ENCODE measurements at regions not wholly inside any gene's neighbourhood (a gene's known extent, or its start where the extent isn't known, plus 50 kb on each side); places are given as distances from the start of the nearest gene placed in this dataset.
"Not testable (repeated sequence)": the region's sequence is repeated elsewhere in the genome, so short reads cannot be mapped to it uniquely, and the experiment has no call there.

DNA sequence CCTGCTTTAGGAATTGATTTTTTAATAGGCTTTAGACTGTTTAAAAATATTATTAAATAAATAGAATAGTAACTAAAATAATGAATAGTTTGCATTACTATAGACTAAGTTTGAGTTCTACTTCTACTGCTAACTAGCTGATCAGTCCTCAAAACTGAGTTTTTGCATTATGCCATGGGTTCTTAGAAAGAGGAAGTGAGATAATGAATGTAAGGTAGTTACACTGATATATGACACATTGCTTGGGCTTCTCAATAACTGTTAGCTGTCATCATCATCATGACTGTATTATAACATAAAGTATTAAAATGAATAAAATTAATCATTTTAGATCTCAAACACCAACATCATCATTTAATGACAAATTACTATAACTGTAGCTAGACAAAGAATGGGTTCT, 949.7 kb downstream of the TRHDE start:
- no peak for DNase-seq

DNA sequence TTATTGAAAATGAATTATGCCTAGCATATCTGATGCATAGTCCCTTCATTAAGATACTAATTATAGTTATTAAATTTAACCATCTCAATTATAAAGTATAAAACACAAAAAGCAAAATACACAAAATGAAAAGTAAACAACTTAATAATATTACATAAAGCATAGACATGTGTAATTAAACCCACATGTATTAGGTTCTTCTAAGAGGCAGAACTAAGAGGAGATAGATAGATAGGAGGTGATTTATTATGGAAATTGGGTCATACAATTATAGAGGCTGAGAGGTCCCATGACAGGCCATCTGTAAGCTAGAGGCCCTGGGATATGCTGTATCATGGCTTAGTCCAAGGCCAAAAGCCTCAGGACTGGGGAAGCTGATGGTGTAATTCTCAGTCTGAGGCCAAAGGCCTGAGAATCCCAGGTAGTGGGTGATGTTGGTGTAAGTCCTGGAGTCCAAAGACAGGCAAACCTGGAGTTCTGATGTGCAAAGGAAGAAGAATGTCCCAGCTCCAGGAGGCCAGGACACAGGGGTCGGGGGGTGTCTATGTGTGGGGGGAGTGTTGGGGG, 953.3 kb downstream of the TRHDE start:
- DNase-seq: no peak

DNA sequence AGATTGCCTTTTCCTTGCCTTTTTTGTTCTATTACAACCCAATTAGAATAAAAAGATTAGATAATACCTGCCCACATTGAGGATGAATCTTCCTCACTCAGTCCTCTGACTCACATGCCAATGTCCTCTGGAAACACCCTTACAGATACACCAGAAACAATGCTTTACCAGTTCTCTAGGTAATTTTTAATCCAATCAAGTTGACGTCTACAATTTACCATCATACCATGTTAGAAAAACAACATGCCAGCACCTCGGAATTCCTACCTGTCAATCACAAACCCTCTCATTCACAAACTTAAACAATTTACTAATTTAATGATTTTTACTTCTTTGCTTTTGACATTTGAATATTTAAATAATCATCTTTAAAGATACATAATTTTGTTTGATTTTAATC, 953.8 kb downstream of the TRHDE start:
- no peak for DNase-seq

DNA sequence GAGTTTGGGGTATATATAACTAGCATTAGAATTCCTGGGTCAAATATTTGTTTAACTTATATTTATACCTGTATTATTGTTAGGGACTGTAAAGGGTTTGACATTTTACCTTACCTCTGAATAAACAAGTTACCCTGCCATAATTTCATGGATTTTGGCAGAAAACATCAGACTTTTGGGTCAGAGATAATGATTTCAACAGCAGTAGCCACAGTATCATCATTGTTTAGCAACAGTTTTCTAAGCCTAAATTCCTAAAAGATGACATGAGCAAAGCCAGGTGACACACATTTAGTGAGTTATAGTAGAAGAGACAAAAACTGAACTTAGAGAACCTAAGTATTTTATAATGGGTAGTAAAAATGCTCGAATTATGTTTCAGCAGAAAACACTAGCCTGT, 954.4 kb downstream of the TRHDE start:
- DNase-seq: no peak

DNA sequence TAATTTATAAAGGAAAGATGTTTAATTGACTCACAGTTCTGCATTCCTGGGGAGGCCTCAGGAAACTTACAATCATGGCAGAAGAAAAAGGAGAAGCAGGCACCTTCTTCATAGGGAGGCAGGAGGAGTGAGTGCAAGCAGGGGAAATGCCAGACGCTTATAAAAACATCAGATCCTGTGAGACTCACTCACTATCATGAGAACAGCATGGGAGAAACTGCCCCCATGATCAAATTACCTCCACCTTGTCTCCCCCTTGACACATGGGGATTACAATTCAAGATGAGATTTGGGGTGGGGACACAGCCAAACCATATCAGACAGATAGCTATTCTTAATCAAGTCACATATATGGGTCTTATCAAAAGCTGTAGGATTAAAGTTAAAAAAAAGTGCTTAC, 956.7 kb downstream of the TRHDE start:
- not testable (repeated sequence) for DNase-seq

DNA sequence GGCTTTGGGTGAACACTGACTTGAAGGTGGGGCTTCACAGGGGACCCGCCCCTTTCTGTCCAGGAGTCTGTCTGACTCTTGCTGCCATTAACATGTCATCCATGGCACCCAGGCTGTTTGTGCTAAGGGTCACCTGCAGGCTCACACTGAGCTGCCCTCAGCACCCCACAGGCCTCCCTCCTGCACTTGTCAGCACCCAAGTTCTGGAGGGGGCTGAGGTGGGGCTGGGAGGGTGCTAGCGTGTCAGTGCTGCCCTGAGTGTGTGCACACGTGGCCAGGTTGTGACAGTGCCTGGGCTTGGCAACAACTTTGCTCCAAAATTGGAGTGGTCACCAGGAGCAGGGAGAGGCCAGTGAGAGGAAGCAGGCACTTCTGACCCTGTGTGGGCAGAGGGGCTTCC, 963.2 kb downstream of the TRHDE start:
- no peak for DNase-seq

DNA sequence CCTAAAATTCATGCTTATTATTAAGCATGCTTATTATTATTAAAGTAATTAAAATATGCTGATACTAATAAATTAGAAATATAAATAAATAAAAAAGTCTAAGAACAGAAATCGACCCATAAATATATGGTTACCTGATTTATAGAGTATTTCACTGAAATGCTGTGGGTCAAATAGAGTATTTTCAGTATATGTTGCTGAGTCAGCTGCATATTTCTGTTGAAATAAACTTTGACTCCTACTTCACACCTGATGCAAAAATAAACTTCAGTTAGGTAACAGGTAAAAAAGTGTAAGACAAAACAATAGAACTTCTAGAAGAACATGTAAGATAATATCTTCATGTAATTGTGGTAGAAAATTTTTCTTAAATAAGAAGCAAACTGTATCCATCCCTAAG, 967.9 kb downstream of the TRHDE start:
- no peak for DNase-seq

DNA sequence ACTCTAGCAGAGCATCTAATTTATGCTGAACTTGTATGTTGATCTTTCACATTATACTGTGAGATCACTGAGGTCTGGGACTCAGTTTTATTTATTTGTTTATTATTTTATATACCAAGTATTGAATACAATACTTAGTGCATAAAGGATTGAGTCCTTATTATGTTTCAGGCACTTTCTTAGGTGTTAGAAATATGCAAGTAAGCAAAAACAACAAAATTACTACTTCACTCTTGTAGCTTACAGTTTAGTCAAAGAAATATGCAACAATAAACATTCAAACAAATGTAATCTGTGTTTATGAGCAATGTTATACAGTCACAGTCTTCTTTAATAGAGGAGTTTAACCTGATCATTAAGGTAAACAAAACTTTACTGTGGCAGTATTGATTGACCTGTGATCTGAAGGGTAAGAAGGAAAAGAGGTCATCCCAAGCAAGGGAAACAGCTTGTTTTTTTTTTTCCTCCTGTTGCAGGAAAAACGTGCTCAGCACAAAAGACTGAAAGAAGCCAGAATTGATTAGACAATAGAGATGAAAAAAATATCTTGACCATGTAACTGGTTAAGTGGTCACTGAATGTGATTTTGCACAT, 990.7 kb downstream of the TRHDE start:
- DNase-seq: no peak

DNA sequence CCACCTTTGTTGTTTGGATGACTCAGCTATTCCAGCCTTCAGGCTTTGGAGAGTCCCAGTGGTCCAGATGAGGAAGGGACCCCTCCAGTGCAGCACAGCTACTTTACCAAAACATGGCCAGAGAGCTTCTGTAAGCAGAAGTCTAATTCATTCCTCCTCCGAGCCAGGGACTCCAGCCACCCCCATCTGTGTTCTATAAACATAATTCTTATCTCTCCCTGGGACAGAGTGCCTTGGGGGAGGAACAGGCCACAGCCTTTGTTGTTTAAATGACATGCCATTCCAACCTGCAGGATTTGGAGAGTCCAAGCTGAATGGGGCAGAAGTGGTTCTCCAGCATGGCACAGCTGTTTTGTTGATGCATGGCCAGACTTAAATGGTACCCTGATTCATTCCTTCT, 994.0 kb downstream of the TRHDE start:
- DNase-seq: no peak

DNA sequence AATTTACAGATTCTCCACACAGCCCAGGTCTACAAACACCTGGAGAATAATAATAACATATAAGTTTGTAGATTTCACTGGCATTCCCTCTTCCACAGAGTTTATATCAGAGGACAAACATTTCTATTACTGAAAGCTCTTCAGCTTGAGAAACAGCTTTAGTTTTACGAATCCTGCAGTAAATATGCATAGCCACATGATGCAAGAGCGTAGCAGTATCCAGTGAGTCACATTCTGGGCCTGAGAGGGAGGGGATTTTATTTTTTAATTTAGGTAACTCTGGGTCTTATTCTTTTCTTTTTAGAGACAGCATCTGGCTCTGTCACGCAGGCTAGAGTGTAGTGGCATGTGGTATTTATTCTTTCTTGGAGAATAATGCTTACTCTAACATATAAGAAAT, 1002.8 kb downstream of the TRHDE start:
- DNase-seq: no peak

DNA sequence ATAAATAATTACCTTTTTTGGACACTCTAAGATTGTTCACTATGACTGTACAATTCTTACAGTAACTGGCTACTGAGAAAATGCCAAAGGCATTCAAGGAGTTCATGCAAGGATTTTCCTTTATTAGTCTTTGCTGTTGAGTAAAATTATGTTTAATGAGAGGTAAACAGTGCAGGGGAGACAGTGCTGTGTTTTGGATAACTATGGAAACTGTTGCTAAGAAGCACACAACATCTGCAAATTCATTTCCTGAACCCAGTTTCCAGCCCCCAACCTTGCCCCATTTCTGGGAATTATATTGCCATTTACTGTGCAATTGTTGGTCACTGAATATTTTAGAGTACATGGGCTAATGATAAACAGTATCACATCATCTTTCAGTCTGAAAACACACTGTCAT, 1005.8 kb downstream of the TRHDE start:
- DNase-seq: no peak

DNA sequence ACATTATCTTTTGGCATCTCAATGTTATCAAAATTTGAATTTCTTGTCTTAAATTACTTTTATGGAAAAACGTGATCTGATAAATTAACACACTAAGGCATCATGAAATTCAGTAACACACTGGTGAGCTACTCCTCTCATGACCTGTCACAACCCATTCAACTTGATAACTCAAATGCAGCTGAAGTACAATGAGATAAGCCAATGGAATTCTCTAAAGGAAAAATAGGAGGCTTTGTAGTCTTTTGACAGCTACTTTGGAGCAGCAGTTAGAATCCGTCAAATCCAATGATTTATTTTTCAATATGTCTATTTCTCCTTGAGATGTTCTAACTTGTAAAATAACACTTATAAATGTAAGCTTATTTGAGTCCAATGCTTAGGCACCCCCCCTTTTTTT, 1029.4 kb downstream of the TRHDE start:
- no peak for DNase-seq

DNA sequence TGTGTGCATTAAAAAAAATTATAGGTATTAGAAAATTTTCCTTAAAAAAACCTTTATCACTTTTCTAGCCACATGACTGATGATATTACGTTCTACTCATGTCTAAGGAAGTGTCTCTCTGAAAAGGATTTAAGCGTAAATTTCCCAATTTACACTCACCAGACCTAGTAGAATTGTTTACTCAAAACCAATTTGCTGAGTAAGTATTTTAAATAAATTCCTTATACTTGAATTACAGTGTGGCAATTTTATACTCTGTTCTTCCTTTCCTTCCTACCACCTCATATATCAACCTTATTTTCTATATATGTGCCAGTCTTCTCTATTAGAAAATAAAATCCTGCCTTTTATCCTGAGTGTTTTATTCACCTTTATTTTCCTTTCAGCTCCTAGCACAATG, 1035.1 kb downstream of the TRHDE start:
- DNase-seq: no peak

DNA sequence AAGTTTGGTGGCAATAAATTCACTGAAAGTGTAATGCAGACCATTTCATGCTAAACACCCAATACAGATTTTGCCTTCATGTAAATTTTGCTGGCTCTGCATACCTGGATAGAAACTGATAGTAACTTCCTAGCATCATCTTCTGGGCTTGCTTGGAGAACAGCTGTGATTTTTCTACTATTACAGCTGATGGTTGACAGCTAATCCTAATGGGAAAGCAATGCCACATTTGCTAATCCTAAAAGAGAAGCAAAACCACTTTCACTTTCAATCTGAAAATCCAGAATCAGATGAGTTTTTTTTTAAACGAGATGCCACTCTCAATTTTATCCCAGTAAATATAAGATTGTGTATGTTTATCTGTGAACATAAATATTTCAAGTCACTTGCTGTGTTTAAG, 1035.9 kb downstream of the TRHDE start:
- no peak for DNase-seq

DNA sequence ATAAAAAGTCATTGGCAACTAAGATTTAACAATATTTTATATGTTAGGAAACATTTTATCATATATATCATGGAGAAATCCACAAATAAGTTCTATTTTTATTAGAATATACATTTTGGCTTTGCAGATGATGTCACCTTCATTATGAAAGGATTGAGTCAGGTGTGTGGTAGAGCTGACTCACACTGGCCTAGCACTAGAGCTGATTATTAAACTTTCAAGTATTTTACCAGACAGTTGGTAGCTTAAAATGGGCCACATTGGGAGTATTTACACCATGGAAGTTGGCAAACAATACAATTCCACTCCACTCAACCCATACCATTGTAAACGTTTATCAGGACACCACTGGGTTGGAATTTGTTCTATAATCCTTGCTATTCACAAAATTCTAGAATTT, 1036.6 kb downstream of the TRHDE start:
- DNase-seq: no peak

DNA sequence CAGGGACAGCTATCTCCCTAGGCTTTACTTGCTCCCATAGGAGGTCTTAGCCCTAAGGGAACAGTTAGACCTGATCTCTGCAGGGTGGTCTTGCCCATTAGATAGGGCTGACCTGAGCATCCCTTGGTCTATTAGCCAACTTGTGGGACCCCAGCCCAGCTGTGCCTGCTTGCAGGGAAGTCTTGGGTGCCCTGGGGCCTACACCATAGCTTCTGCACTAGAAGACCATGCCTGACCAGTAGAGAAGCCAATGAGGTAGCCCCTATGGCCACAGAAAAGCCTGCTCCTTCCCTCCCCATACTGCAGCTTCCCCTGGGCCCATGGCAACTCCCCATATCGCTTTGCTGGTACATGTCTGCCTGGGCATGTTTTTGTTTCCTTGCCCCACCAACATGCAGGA, 1049.1 kb downstream of the TRHDE start:
- DNase-seq: no peak

DNA sequence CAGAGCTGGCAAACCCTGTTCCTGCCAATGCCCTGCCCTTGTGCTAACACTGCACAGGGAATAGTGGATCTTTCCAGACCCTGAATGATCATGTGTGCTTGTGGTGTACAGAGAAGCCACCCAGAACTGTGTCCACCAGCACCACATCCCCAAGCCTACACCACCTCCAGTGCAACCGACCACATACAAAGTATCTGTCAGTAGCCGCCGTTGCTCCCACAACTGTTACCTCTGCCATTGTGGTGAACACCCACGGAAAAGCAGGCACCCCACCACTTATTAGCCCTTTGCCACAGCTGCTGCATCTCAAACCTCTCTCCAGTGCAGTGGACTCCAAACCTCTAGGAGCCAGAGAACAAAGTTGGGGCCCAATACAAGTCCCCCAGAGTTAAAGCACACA, 1049.6 kb downstream of the TRHDE start:
- no peak for DNase-seq

DNA sequence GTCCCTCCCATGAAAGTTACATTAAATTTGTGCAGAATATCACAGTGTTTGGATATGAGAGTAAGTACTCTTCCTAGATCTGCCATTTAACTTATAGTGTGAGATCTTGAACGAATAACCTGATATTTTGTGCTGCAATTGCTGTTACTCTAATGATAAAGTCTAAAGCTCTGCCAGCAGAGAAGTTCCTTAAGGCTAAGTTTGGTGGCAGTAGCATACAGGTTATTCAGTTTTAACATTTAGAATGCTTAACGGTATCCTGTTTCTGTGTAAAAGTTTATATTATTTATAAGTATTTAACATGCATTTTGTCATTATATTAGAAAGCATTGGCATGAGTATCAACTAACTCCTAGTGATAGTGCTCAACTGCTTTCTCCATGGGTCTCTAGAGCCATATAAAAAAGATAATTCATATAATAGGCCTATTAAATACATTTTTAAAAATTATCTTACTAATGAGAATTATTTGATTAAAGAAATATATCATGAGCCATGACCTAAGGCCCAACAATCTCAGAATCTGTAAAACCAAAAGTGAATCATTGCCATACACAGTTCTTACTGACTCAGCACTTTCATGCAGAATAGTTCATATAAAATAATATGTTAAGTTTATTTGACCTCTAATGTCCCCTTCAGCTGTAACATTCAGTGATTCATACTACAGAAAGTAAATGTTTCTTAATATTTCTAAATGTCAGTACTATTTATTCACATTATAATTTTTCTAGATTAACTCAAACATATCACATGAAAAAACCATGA, 1058.6 kb downstream of the TRHDE start:
- DNase-seq: no peak

DNA sequence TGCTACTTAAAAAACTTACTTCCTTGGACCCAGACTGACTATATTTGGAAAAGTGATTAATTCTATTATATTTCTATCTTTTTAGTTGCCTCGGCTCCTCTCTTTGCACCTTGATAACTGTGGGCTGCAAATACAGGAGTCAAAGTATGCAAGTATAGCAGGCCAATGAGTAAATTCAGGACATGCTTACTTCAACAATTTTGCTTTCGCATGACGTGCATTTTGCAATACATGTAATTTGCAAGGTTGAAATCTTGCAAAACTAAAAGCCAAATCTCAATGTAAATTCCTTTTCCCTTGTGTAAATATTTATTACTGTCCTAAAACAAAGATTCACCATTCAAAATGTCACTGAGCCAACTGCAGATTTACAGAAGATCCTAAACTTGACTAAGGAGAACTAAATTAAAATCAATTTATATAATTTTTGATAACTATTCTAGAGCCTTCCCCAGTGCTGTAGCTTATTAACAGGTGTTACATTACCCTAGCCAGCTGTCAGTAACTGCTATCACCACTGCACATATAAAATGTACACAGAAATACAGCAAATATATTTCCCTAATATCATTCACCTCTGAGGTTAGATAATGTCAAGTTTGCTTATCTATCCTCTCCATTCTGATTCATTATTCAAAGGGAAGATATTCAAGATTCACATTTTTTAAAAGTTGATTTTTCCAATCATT, 1069.5 kb downstream of the TRHDE start:
- DNase-seq: no peak

DNA sequence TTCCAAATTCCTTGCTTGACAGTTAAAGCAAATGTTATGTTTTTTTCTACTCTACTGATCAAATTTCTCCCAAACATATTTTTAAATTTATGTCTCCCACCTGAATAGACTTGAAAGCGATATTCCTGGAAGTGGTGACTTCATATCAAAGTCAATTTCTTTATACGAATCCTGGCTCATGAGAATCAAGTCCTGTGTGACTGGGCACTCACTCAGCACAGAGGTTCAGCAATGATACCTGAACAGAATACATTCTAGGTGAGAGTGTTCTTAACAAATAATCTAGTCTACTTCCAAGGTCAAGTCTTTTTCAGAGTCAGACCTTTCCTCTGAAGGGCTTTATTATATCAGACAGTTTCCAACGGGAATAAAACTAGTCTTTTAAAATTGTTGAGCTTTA, 1070.6 kb downstream of the TRHDE start:
- DNase-seq: no peak

DNA sequence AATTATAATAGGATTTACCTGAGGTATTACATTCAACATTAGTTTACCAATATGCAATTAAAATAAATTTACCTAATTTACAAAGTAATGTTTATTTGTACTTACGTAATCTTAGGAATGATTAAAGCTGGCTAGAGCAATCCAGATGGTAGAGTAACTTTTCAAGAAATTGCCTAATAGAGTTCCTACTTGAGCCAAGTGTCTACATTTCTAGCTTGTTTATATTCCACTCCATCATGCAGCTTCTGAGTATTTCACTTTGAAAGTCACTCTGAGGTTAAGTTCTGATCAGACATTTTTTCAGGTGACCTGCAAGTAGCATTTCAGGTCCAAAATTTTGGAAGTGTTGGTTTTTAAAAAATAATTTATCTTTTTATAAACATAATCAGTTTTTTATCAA, 1080.7 kb downstream of the TRHDE start:
- DNase-seq: no peak

DNA sequence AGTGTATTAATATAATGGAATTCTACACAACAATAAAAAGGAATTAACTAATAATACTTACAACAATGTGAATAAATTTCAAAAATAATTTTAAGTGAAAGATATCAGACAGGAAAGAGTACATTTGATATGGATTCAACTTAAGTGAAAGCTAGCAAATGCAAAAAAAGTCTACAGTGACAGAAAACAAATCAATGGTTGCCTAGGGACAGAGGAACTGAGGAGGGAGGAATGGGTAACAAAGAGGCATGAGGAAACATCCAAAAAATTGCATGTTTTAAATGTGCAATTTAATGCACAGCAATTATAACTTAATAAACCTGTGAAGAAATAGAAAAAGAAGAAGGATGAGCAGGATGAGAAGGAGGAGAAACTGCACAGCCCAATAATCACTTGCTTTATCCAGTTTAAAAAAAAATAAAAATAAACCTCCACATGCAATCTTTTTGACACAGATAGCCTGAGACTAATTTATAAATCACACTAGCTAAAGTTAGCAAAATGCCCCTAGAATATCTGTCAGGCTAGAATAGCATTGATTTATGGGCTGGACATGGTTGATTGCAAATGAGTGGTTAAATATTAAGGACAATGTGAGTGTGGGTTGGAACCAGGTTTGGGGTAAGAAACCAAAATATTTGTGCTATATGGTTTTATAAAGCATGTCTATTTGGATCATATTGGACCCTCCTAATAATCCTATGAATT, 1089.1 kb downstream of the TRHDE start:
- DNase-seq: no peak

DNA sequence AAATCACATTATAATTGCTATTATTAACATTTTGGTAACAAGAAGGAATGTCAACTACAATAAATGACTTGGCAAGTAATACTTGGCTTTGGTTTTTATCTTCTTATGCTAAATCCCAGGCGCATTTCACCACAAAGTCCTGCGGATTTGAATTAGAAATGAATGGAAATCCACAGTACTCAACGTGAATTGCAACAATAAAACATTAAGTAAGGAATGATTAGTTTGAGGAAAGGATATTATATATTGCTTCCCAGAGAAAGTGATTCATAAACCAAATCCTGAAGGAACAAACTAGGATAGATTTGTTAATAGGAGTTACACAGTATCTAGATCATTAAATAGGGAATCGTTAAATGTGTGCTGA, 1089.7 kb downstream of the TRHDE start:
- no peak for DNase-seq

DNA sequence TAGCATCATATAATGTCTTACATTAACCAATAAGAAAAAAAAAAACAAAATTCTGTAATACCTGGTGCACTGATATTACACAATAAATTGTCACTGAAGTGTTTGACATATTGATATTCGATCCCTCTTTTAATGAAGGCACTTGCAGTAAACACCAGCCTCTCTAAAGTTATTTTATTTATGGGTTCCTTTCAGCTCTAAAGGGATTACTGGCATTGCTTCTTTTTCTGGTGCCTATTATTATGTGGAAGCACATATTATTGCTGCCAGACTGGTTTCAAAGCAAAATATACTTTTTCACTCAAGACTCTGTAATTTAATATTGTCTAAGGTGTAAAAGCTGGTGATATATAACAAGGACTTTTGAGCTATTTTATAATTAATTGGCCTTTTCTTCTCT, 1090.5 kb downstream of the TRHDE start:
- DNase-seq: no peak

Measured in KG1 (cell line).